ENCODE measurements at regions not wholly inside any gene's neighbourhood (a gene's known extent, or its start where the extent isn't known, plus 50 kb on each side); places are given as distances from the start of the nearest gene placed in this dataset.

- ChIA-PET CTCF (ENCODE audit: low intra/inter-chr PET ratio) (no interaction called here), POLR2A (no interaction called here)
- Histone ChIP-seq H3K4me1 (replicated peaks in 1 of 2; ENCODE audit: control insufficient read depth in 2 of 2, insufficient read depth in 2 of 2, low read length in 2 of 2) (no peaks in the 10 kb centered on the region), H3K9me1 (ENCODE audit: control insufficient read depth, insufficient read depth, low read length) (no peaks in the 10 kb centered on the region), H3K27me3 (ENCODE audit: control insufficient read depth in 2 of 2, insufficient read depth in 2 of 2, low read length in 2 of 2) (no peaks in the 10 kb centered on the region), H3K79me2 (ENCODE audit: control insufficient read depth, insufficient read depth, low read length) (no peaks in the 10 kb centered on the region), H4K20me1 (replicated peaks; ENCODE audit: control insufficient read depth, insufficient read depth, low read length) (no peaks in the 10 kb centered on the region), H3K9ac (ENCODE audit: insufficient read depth in 1 of 2, low read depth in 2 of 2, low read length in 2 of 2) (no peak overlapping the region), H3K36me3 (ENCODE audit: control insufficient read depth, insufficient read depth, low read length) (no peaks in the 10 kb centered on the region), H3K4me2 (ENCODE audit: insufficient read depth, low read length) (no peak overlapping the region), H2AFZ (ENCODE audit: low read depth, low read length) (no peak overlapping the region), H3K9me3 (replicated peaks; ENCODE audit: control insufficient read depth, insufficient read depth, low read depth, low read length) (no peaks in the 10 kb centered on the region; the same call in 1 of the 2 replicates), H3K4me3 (no peak overlapping the region), H3K27ac (ENCODE audit: extremely low read depth, low read depth, low read length) (no peak overlapping the region)
- no peak for FAIRE-seq
- WGBS (ENCODE audit: insufficient coverage, low coverage, missing lambda C conversion rate) = under 1% methylated on average over 6 of the region's 6 CpGs
- no peak for ATAC-seq
- no peak for DNase-seq (ENCODE audit: extremely low read depth in 1 of 4, low spot score in 3 of 4)
- intact Hi-C loops (cut with micrococcal nuclease) = no loop called here
- in situ Hi-C loops (cut with MboI) = no loop called here
- BruUV-seq (replicated peaks) = no TSS peak
- TF ChIP-seq, protein P1, sequence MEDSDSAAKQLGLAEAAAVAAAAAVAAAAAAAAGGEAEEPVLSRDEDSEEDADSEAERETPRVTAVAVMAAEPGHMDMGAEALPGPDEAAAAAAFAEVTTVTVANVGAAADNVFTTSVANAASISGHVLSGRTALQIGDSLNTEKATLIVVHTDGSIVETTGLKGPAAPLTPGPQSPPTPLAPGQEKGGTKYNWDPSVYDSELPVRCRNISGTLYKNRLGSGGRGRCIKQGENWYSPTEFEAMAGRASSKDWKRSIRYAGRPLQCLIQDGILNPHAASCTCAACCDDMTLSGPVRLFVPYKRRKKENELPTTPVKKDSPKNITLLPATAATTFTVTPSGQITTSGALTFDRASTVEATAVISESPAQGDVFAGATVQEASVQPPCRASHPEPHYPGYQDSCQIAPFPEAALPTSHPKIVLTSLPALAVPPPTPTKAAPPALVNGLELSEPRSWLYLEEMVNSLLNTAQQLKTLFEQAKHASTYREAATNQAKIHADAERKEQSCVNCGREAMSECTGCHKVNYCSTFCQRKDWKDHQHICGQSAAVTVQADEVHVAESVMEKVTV (CRISPR knock-in tag; IDR thresholded peaks at IDR 0.05) = no peak
- TF ChIP-seq UBTF (IDR thresholded peaks at IDR 0.05; ENCODE audit: borderline replicate concordance in 1 of 2, low read depth in 2 of 2, low read length in 2 of 2) (no peak), SP1 (CRISPR knock-in tag; IDR thresholded peaks at IDR 0.05) (no peak), THRAP3 (IDR thresholded peaks at IDR 0.05; ENCODE audit: borderline replicate concordance) (no peak), ZNF140 (CRISPR knock-in tag; IDR thresholded peaks at IDR 0.05) (no peak), CHD4 (IDR thresholded peaks at IDR 0.05; ENCODE audit: insufficient read depth, insufficient replicate concordance, low read depth, low read length, poor library complexity, severe bottlenecking) (no peak), ZNF121 (CRISPR knock-in tag; conservative IDR thresholded peaks at IDR 0.05) (no peak), PRPF4 (IDR thresholded peaks at IDR 0.05; ENCODE audit: insufficient read depth, low read depth, low read length, poor library complexity, severe bottlenecking) (no peak), RBM14 (IDR thresholded peaks at IDR 0.05; ENCODE audit: borderline replicate concordance, insufficient read depth, low read depth, low read length) (no peak), ZNF282 (CRISPR knock-in tag; IDR thresholded peaks at IDR 0.05) (no peak)
- TF ChIP-seq, protein P2, sequence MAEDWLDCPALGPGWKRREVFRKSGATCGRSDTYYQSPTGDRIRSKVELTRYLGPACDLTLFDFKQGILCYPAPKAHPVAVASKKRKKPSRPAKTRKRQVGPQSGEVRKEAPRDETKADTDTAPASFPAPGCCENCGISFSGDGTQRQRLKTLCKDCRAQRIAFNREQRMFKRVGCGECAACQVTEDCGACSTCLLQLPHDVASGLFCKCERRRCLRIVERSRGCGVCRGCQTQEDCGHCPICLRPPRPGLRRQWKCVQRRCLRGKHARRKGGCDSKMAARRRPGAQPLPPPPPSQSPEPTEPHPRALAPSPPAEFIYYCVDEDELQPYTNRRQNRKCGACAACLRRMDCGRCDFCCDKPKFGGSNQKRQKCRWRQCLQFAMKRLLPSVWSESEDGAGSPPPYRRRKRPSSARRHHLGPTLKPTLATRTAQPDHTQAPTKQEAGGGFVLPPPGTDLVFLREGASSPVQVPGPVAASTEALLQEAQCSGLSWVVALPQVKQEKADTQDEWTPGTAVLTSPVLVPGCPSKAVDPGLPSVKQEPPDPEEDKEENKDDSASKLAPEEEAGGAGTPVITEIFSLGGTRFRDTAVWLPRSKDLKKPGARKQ (CRISPR knock-in tag; IDR thresholded peaks at IDR 0.05) = no peak
- TF ChIP-seq, protein P3, sequence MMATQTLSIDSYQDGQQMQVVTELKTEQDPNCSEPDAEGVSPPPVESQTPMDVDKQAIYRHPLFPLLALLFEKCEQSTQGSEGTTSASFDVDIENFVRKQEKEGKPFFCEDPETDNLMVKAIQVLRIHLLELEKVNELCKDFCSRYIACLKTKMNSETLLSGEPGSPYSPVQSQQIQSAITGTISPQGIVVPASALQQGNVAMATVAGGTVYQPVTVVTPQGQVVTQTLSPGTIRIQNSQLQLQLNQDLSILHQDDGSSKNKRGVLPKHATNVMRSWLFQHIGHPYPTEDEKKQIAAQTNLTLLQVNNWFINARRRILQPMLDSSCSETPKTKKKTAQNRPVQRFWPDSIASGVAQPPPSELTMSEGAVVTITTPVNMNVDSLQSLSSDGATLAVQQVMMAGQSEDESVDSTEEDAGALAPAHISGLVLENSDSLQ (IDR thresholded peaks at IDR 0.05) = no peak
- TF ChIP-seq, protein P4, sequence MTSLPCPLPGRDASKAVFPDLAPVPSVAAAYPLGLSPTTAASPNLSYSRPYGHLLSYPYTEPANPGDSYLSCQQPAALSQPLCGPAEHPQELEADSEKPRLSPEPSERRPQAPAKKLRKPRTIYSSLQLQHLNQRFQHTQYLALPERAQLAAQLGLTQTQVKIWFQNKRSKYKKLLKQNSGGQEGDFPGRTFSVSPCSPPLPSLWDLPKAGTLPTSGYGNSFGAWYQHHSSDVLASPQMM (CRISPR knock-in tag; IDR thresholded peaks at IDR 0.05) = no peak
These were observed 176.6 kb upstream of the PTPRK start for GRCh38 chr6:128696691-128697689.
